K562 (cell line): ENCODE measurements at regions not wholly inside any gene's neighbourhood (a gene's known extent, or its start where the extent isn't known, plus 50 kb on each side); places are given as distances from the start of the nearest gene placed in this dataset.

ENCODE experiments used
- BCOR ChIP-seq: fragments of 450-650 bp; IDR thresholded peaks from 2 replicates; pipeline ENCODE4 v1.6.1; 2016
- CC2D1A ChIP-seq: fragments of 450-650 bp; IDR thresholded peaks from 2 replicates; pipeline ENCODE4 v1.6.1; 2017; ENCODE audit warnings: mild to moderate bottlenecking
- COPS2 ChIP-seq: fragments of 450-650 bp; conservative IDR thresholded peaks from 2 replicates; pipeline ENCODE4 v1.6.1; 2016; ENCODE audit warnings: mild to moderate bottlenecking, moderate library complexity
- MAFF ChIP-seq: IDR thresholded peaks from 2 replicates; pipeline ENCODE4 v1.6.1; 2012; ENCODE audit warnings: low read length, improper control_type of control experiment
- MEIS2 ChIP-seq: fragments of 450-650 bp; IDR thresholded peaks from 2 replicates; pipeline ENCODE4 v1.6.1; 2014; ENCODE audit warnings: mild to moderate bottlenecking; ENCODE audit not compliant: partially characterized antibody
- POLR2A ChIP-seq: fragments of 450-650 bp; conservative IDR thresholded peaks from 2 replicates; pipeline ENCODE4 v1.6.1; 2016
- RBBP5 ChIP-seq: fragments of 200-600 bp; sonication (generic); IDR thresholded peaks from 2 replicates; pipeline ENCODE4 v1.6.1; 2012; ENCODE audit warnings: borderline replicate concordance, mild to moderate bottlenecking, low read length, control low read depth, inconsistent platforms; ENCODE audit not compliant: insufficient read depth, poor library complexity, severe bottlenecking
- SMARCC2 ChIP-seq: fragments of 450-650 bp; IDR thresholded peaks from 2 replicates; pipeline ENCODE4 v1.6.1; 2017; ENCODE audit warnings: antibody characterized with exemption, moderate library complexity, mild to moderate bottlenecking, low read depth
- SREBF2 ChIP-seq: sonication (generic); formaldehyde crosslinking; IDR thresholded peaks from 2 replicates; pipeline ENCODE4 v1.4.0; 2020; ENCODE audit warnings: mild to moderate bottlenecking, missing genetic modification reagents
- ZKSCAN8 ChIP-seq: fragments of 200-800 bp; sonication (Bioruptor generic); IDR thresholded peaks from 2 replicates; pipeline ENCODE4 v1.6.1; 2016; ENCODE audit warnings: missing genetic modification characterization, missing compliant biosample characterization
- TF ChIP-seq, protein P1 (sequence below): sonication (generic); formaldehyde crosslinking; IDR thresholded peaks from 2 replicates; pipeline ENCODE4 v1.8.0; 2022; ENCODE audit warnings: mild to moderate bottlenecking, low read depth, missing genetic modification reagents

DNA sequence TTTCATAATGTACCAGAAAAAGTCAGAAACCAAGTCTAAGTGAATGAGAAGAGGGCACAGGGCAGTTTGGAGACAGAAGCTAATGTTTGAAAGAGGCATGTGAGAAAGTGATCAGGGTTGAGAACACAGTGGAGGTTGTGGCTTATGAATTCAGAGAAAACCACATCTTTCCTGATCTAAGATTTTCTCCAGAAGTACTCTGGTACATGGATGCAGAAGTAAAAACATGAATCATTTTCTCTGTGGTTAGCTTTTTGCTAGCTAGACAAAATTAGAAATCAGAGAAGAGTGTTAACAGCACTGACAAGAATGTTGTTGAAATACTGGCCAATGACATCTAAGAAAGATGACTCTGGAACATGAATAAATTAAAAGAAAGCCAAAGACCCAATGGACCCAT lies 541.1 kb downstream of the DNAH5 start:
- no peak for TF ChIP-seq CC2D1A
- TF ChIP-seq POLR2A, result no peak
- TF ChIP-seq BCOR, result no peak
- no peak for TF ChIP-seq MAFF
- TF ChIP-seq ZKSCAN8 (CRISPR knock-in tag), result no peak
- TF ChIP-seq MEIS2, result no peak
- no peak for TF ChIP-seq SREBF2 (CRISPR knock-in tag)
- no peak for TF ChIP-seq COPS2
- TF ChIP-seq RBBP5, result no peak
- TF ChIP-seq SMARCC2, result no peak
- TF ChIP-seq, protein P1, sequence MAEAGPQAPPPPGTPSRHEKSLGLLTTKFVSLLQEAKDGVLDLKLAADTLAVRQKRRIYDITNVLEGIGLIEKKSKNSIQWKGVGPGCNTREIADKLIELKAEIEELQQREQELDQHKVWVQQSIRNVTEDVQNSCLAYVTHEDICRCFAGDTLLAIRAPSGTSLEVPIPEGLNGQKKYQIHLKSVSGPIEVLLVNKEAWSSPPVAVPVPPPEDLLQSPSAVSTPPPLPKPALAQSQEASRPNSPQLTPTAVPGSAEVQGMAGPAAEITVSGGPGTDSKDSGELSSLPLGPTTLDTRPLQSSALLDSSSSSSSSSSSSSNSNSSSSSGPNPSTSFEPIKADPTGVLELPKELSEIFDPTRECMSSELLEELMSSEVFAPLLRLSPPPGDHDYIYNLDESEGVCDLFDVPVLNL (CRISPR knock-in tag), result no peak
